GM21737 (cell line): ENCODE measurements at regions not wholly inside any gene's neighbourhood (a gene's known extent, or its start where the extent isn't known, plus 50 kb on each side); places are given as distances from the start of the nearest gene placed in this dataset.

Experiments used
- ATAC-seq: cut with Tn5 transposase; IDR thresholded peaks from one replicate; pipeline ENCODE4 v1.9.1; 2021; ENCODE audit warnings: mild to moderate bottlenecking, moderate library complexity; ENCODE audit not compliant: unreplicated experiment

DNA sequence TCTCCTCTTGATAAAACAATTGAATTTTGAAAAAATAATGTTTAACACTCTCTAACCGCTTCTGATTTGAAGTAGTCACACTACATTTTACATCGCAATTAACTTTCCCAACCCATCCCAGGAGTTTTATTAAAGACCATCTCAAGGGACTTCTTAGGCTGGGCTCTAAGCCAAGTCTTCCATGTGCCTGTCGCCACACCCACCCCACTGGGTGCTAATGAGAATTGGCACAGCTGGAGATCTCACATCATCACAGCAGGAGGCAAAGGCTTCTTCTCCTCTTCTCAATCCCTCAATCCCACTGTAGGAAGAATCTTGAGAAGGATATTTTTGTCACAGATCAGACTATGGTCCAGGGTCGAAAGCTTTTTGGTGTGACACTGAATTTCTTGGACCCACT, 328.9 kb downstream of the NUF2 start:
- no peak for ATAC-seq

DNA sequence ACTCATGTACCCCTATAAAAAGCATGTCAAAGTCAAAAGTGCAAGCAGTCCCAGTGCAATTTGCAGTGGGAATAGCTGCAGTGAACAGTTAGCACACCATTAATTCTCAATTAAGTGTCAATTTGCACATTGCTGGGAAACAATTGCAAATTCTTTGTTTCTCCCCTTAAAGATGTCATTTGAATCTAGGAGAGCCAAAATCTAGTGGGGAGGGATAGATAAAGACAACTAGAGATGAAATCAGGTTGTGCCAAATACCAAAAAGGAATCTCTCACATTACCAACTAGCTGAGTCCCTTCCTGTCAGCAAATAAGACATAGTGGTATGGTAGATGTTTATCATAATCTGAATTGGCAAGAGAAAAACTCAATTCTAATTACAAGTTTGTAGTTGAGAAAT, 330.7 kb downstream of the NUF2 start:
- no peak for ATAC-seq

DNA sequence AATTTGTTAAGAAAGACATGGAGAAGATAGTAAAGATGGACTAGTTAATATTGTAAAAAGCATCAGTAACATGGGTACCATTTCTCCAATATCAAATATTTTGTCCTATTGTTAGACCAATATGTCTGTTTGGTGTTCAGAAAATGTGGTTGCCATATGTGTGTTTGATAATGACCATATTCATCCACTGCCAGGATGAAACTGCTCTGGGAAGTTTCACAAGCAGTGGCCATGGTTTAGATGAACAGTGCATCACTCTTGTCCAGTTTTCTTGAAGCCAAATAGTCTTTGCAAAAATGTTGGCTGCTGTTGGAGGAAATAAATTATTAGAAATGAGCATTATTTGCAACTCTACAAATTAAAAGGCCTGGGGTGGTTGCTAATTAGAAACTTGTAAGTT, 333.8 kb downstream of the NUF2 start:
- no peak for ATAC-seq

DNA sequence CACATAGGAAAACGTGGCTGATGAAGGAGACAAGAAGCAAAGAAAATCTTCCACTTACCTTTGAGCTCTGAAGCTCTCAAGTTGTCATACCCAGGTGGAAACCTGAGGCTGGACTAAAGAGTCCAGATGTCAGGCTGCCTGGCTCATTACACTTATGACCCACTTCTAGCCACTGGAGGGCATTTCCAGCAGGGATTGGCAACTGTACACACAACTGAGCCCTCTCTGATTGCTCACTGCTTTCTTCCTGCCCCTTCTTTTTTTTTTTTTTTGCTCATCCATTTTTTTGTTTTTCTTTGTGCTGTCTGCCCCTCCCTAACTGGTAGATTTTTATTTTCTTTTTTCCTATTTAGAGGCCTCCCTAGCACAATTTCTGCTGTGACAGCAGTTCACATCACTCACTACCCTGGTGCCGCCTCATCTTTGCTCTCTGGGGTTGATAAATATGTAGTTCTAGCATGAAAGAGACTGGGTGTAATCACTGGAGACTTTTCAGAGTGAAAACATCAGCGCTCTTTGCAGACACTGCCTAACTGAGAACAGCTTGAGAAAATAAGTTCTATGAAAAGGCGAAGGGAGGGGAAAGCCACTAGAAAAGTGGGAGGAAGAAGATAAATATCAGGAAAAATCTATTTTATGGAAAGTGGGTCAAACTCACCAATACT, 334.5 kb downstream of the NUF2 start:
- no peak for ATAC-seq

DNA sequence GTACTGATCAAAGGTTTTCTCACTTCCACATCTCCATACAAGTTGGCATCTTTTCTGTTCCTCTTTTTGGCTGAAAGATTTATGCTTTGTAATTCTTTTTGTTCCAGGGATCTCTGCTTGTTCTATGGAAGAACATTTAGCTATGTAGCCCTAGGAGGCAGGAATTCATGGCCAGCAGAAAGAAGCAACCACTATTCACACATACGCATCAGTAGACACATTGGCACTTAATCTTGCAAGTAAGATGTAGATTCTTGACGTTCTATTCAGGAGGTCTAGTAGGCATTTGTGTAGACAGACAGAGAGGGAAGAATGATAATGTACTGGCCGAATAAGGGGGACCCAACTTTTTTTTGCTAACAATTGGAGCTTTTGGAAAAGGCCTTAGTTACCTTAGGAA, 336.0 kb downstream of the NUF2 start:
- no peak for ATAC-seq

DNA sequence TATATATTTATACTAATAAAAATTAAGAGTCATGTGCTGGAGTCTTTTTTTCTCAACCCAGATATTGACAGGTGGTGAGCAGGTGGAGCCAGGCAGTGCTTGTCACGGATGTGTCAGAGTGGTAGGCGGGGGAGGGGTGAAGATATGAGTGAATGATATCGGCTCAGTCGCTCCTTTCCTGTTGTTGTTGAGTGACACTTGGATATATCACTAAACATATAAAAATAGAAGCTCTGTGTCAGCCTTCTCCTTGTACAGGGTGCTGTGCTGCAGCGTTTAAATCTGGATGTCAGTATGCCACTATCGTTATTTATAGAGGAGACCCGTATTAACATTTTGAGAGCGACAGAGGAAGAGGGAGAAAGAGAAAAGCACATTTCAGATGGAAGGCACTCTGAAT, 339.6 kb downstream of the NUF2 start:
- ATAC-seq, result no peak

DNA sequence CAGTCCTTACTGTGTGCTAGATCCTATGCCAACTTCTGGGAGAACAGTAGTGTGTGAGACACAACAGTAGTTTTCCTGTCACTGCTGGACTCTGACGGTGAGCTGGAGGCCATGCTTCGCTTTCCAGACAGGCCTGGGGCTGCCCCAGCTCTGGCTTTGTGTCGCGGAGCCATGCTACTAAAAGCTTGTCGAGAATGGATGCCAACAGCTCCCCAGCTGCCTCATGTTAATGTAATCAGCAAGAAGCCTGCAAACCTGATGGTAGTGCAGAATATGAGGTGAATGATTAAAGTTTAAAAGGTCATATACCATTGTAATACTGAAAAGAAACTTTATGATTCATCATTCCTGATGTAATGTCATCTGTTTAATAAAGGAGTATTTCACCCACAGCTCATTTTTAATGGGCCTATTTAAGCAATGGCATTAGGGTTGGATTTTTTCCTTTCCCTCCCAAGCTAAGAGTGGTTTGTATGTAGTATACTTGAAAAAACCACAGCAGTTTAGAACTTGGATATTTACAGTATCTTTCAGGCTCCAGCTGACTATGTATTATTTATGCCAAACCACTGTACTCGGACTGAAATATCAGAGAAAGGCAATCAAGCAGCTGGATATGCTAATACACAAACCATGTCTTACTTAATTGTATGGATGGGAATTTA, 343.0 kb downstream of the NUF2 start:
- ATAC-seq, result no peak

DNA sequence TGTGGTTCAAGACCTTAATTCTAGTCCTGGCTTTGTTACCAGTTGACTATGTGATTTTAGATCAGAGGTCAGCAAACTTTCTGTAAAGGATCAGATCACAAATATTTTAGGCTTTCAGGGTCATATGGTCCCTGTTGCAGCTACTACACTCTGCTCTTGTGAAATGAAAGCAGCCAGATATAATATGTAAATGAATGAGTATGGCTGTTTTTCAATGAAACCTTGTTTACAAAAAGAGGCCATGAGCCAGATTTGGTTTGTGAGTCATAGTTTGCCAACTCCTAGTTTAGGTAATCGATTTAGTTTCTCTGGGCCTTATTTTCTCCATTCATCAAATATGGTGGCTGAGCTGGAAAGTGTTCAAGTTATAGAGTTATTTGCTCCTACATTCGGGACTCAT, 346.7 kb downstream of the NUF2 start:
- no peak for ATAC-seq

DNA sequence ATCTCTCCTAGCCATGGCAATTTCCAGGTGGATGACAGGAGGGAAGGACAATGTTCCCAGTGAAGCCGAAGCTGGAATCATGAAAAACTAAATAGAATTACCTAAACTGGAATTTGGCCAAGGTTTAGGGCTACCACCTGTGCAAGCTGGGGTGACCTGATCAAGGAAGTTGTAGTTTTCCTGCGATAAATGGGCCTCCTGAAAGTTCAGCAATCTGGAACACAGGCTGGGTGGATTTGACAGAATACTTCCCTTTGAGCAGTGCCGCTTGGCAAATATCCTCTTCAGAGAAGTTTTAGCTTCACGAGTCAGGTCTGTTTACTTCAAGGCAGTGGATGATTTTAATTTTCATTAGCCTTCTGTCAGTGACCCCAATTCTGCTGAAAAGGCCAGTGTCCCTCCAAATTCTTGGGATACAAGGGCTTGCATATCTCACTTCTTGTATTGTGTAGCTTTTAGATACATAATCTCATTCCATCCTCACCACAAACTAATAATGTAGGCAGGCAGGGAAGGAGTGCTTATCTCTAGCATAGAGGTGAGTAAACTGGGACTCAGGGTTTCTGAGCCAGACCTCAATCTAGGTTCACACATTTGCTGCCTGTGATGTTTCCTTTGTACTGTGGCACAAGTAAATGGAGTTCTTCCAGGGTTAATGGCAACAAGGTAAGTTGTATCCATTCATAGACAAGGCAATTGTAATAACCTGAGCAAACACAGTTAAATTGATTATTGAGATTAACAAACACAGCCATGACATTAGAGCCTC, 349.4 kb downstream of the NUF2 start:
- no peak for ATAC-seq

DNA sequence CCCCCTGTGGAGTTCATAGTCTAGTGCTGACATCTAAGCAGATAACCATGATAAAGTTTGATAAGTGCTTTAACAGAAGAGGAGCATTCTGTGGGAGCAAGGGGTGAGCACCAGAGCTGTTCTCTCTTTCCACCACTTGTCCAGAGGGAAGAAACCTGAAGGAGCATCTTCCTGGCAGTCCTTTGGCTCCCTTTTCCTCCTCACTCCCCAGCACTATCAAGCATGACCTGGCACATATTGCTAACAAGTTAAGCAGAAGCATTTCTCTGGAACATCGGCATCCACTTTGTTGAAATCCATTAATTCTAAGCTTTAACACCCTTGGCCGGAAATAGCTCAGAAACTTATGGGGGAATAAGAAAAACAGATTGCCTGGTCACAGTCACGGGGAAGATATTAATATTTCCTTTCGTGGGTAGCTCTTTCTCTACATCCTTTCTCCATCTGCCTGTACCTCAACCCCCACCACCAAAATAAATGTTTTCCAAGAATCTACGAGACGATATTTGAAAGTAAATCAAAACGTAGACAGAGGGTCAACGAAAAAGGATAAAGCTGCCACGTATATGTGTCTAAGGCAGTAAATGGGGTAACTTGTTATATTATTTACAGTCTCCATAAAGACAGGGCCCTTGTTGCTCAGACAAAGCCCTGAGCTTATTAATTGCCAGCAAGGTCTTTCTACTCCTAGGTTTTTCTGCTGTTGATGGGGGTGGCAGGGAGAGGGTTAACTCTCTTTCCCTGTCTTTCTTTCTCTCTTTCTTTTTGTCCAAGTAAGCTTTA, 351.4 kb downstream of the NUF2 start:
- no peak for ATAC-seq

DNA sequence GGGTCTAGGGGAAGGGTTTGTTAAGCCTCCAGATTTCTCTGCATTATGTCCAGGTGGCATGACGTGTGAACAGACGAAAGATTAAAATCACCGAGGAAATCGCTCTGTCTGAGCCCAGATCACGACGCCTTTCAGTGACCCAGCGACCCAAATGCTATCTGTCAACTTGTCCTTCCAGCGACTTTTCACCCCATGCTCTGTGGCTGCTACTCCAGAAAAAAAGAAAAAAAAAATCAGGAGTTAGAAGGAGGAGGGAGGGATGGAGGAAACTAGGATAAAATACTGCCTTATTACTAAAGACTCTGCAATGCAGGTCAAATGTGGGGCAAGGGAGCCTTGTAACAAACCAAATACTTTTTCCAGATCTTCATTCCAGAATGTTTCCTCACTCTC, 352.0 kb downstream of the NUF2 start:
- no peak for ATAC-seq

DNA sequence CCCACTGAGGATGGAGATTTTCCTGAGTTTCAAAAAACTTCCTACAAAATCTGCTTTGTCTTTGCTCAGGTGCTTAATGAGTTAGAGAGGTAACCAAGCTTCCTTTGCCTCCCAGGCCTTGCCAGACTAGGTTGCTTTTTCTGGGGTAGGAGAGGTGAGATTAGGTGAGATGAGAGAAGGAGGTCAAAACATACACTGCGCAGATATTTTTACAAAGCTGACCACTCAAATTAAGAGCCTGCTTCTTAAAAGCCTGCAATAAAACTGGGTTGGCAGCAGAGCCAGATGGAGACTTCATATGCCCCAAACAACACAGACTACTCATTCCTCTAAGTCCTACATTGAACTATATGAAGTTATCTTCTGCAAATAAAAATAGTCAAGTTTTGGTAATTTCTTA, 352.5 kb downstream of the NUF2 start:
- no peak for ATAC-seq

DNA sequence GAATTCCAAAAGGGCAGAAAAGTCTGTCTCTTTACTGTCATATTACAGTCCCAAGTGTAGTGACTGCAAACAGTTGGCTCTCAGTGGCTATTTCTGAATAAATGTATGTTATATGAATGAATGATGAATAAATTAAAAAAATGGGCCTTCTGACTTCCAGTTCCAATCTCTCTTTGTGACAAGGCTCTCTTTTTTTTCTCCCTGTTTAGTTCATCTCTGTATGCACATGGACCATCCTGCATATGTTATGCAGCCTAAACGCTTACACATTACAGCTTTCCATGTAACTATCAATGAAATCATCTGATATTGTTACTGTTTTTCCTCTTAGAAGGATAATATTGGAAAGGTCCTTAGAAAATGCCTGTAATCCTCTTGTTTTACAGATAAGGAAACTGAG, 363.0 kb downstream of the NUF2 start:
- ATAC-seq, result no peak

DNA sequence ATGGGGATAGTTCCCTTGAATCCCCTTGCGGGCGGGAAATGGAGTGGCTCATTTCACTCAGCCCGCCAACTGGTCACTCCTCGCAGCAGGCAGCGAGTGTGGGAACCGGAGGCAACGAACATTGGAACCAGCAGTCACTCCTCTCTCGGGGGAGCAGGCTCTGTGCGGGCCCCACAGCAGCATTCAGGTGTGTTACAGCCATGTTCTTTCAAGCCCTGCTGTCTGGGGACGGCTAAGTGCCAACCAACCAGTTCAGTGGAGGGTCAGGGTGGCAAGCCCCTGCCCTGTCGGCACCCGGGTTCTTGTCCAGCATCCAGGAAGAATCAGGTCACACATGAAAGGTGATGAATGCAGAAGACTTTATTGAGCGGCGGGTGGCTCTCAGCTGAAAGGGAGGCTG, 370.5 kb downstream of the NUF2 start:
- ATAC-seq, result no peak

DNA sequence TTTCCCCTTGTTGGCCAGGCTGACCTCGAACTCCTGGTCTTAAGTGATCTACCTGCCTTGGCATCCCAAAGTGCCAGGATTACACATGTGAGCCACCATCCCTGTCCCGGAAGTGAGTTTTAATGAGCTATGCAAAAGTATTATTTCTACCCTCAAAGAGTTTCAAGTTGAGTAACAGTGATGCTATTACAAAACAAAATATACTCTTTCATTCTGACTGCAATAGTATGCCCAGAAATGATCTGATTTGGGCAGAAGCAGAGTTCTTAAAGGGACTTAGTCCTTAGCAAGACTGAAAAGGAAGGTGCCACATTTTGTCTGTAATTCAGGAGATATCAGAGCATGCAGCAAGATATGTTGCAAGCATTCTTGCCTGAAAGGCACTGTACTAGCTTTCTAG, 375.4 kb downstream of the NUF2 start:
- no peak for ATAC-seq

DNA sequence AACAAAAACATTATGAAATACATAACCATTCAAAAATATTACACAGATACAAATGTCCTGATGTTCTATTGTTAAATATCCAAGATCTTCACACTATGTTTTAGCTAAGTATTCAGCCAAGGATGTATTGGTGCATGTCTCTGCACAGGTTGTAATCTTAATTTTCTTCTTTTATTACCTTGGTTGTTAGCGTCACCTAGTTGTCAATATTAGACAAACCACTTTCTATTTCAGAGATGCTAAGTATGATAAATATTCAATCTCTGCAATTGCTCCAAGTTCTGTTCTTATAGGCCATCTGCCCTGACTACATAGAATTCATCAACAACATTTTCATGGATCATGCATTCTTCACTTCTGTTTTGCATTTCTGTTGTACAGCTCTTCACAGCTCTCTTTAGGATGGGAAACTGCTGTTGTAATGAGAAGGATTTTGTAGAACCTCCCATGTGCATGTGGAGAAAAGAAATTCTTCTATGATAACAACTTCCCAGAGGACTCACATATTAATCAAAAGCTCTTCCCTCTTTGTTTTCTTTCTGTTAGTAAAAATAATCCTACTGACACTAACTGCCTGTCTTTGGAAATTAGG, 380.1 kb downstream of the NUF2 start:
- ATAC-seq, result no peak

DNA sequence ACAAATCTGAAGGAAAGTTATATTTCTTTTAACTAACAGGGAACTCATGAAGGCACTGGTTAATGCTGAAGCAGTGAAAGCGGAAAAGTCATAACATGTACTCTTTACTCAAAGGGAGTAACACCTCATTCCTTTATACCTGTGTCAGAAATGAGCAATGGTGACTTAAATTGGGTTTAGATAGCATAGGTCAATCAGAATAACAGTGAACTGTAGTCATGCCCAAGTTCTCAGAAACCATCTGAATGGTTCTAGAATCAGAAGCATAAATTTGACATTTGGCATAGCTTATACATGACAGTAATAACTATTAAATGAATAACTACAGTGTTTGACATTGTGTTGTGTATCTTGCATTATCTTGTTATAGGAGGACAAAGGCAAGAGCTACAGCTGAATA, 382.0 kb downstream of the NUF2 start:
- ATAC-seq, result no peak

DNA sequence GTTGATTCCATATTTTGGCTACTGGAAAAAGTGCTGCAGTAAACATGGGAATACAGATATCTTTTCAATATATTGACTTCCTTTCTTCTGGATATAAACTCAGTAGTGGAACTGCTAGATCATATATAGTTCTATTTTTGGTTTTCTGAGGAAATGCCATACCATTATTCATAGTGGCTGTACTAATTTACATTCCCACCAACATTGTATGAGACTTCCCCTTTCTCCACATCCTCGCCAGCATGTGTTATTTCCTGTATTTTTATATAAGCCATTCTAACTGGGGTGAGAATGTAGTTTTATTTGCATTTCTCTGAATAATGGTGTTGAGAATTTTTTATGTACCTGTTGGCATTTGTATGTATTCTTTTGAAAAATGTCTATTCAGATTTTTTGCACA, 385.2 kb downstream of the NUF2 start:
- no peak for ATAC-seq

DNA sequence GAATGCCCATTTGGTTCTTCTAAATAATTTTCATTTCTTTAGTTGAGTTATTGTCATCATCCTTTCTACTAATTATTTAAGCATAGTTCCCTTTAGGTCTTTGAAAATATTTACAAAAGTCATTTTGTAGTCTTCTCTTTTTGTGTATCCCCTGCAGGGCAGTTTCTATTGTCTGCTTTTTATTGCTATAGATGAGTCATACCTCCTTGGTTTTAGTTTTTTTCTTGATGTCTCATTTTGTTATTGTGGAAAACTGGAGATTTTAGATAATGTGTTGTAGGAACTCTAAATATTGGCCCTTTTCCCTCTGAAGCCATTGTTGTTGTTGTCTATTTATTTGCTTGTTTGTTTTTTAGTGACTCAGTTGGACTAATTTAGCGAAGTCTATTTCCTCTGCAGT, 387.9 kb downstream of the NUF2 start:
- ATAC-seq, result no peak

DNA sequence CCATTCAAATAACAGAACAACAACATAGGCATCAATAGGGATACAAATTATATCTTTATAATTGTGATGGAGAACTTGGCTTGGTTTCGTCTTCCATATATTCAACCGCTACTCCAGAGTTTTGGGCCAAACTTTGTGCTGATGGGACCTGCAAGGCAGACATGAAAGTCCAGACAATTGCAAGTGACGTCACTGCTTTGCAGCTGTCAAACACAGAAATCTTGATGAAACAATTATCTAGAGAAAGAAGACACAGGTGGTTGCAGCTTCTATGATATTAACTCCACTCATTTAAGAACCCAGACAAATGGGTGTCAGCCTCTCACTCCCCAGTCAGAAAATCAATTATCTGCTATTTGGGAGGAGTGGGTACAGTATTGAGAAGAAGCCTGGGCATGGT, 390.6 kb downstream of the NUF2 start:
- ATAC-seq, result no peak

DNA sequence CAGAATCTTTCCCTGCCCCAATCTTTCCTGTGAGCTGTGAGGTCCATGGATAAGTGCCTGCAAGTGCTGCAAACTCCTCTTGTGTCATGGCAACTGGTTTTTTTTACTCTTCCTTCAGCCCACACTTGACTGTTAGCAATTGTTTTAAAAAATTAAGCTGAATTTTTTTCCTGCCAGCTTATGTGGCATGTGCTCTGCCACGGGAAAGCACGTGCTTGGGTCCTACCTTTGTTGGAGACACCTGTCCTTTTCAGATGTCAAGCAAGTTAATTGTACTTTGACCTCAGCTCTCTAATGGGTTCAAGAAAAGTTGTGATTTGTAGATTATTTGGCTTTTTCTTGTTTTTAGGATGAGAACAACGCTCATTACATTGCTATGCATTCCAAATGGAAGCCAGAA, 398.5 kb downstream of the NUF2 start:
- ATAC-seq, result no peak
